ENCODE measurements at regions not wholly inside any gene's neighbourhood (a gene's known extent, or its start where the extent isn't known, plus 50 kb on each side); places are given as distances from the start of the nearest gene placed in this dataset.
A peak's percentile ranks its signal among the peaks of the same experiment; 100 is the strongest.
"Not testable (repeated sequence)": the region's sequence is repeated elsewhere in the genome, so short reads cannot be mapped to it uniquely, and the experiment has no call there.

DNA sequence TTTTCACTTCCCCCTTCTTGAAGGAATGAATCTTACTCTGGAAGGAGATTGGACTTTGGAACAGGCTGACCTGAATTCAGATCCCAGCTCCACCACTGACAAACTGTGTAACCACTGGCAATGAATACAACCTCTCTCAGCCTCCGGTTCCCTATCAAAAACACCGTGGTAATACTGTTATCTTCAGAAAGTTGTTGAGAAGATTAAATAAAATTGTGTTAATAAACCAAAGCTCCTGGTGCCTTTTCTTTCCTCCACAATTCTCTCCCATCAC, 99.7 kb upstream of the RAI14 start (continued):
- TF ChIP-seq NFE2L1 (CRISPR knock-in tag; IDR thresholded peaks at IDR 0.05) (no peak), ZNF317 (CRISPR knock-in tag; IDR thresholded peaks at IDR 0.05; ENCODE audit: borderline replicate concordance, low read depth) (no peak), IRF2 (CRISPR knock-in tag; IDR thresholded peaks at IDR 0.05; ENCODE audit: borderline replicate concordance, low read depth) (no peak), EMX1 (CRISPR knock-in tag; IDR thresholded peaks at IDR 0.05) (no peak), NR1H2 (CRISPR knock-in tag; IDR thresholded peaks at IDR 0.05) (no peak), TCF7 (CRISPR knock-in tag; IDR thresholded peaks at IDR 0.05; ENCODE audit: low read depth) (no peak), ESRRA (CRISPR knock-in tag; IDR thresholded peaks at IDR 0.05; ENCODE audit: borderline replicate concordance) (no peak), ATF1 (CRISPR knock-in tag; IDR thresholded peaks at IDR 0.05) (no peak), CREM (CRISPR knock-in tag; IDR thresholded peaks at IDR 0.05) (no peak)
- TF ChIP-seq, protein P1, sequence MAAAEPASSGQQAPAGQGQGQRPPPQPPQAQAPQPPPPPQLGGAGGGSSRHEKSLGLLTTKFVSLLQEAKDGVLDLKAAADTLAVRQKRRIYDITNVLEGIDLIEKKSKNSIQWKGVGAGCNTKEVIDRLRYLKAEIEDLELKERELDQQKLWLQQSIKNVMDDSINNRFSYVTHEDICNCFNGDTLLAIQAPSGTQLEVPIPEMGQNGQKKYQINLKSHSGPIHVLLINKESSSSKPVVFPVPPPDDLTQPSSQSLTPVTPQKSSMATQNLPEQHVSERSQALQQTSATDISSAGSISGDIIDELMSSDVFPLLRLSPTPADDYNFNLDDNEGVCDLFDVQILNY (CRISPR knock-in tag; IDR thresholded peaks at IDR 0.05), result no peak

DNA sequence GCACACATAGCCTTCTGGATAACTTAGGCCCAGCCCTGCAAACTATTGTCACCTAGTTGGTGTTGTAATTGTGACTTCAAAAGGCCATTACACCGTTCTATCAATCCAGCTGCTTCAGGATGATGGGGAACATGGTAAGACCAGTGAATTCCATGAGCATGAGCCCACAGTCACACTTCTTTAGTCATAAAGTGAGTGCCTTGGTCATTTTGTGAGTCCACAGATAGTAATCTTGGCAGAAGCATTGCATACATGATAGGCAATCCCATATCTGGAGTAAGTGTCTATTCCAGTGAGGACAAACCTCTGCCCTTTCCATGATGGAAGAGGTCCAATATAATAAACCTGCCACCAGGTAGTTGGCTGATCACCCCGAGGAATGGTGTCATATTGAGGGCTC, 94.5 kb upstream of the RAI14 start:
- H3K9me3 Mint-ChIP-seq; ATAC-seq; H3K36me3 Mint-ChIP-seq; H3K27ac Mint-ChIP-seq; H3K27me3 Mint-ChIP-seq (ENCODE audit: low read depth); DNase-seq (ENCODE audit: low spot score); POLR2A ChIA-PET; CTCF ChIA-PET; H3K4me3 Mint-ChIP-seq: not testable (repeated sequence)
- H3K4me1 Mint-ChIP-seq, result peaks cover 23% of the 10 kb centered on the region

DNA sequence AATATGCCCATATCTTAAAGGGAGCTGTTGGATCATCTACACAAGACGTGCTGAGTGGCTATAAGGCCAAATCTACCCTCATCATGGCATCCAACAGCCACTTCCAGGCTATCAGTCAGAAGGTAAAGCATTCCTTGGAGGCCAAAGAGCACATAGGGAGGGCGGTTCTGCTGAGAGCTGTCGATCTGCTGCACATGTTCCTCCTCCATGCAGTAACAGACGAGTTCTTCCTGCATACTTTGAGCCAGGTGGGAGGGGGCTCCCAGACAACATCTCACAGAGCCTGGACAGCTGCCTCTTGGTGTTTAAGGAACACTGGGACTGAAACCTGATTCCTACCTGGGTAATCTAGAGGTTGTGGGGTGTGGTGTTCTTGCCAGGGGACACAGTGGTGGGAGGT, 93.3 kb upstream of the RAI14 start:
- DNase-seq (ENCODE audit: low spot score) (no peak), ATAC-seq (peak; percentile 40; the same call in 1 of the 2 replicates)
- no peak overlapping the region for H3K27ac Mint-ChIP-seq
- peaks cover 21% of the 10 kb centered on the region for H3K4me1 Mint-ChIP-seq
- no peak overlapping the region for H3K4me3 Mint-ChIP-seq
- H3K27me3 Mint-ChIP-seq (ENCODE audit: low read depth), result peaks cover 7% of the 10 kb centered on the region
- TF ChIP-seq, protein P2, sequence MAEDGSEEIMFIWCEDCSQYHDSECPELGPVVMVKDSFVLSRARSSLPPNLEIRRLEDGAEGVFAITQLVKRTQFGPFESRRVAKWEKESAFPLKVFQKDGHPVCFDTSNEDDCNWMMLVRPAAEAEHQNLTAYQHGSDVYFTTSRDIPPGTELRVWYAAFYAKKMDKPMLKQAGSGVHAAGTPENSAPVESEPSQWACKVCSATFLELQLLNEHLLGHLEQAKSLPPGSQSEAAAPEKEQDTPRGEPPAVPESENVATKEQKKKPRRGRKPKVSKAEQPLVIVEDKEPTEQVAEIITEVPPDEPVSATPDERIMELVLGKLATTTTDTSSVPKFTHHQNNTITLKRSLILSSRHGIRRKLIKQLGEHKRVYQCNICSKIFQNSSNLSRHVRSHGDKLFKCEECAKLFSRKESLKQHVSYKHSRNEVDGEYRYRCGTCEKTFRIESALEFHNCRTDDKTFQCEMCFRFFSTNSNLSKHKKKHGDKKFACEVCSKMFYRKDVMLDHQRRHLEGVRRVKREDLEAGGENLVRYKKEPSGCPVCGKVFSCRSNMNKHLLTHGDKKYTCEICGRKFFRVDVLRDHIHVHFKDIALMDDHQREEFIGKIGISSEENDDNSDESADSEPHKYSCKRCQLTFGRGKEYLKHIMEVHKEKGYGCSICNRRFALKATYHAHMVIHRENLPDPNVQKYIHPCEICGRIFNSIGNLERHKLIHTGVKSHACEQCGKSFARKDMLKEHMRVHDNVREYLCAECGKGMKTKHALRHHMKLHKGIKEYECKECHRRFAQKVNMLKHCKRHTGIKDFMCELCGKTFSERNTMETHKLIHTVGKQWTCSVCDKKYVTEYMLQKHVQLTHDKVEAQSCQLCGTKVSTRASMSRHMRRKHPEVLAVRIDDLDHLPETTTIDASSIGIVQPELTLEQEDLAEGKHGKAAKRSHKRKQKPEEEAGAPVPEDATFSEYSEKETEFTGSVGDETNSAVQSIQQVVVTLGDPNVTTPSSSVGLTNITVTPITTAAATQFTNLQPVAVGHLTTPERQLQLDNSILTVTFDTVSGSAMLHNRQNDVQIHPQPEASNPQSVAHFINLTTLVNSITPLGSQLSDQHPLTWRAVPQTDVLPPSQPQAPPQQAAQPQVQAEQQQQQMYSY (CRISPR knock-in tag; IDR thresholded peaks at IDR 0.05), result no peak
- TF ChIP-seq FOXP1 (CRISPR knock-in tag; IDR thresholded peaks at IDR 0.05; ENCODE audit: borderline replicate concordance) (no peak), NR1H2 (CRISPR knock-in tag; IDR thresholded peaks at IDR 0.05) (no peak), ESRRA (CRISPR knock-in tag; IDR thresholded peaks at IDR 0.05; ENCODE audit: borderline replicate concordance) (no peak), ZBTB21 (CRISPR knock-in tag; IDR thresholded peaks at IDR 0.05; ENCODE audit: borderline replicate concordance) (no peak), ZNF219 (CRISPR knock-in tag; IDR thresholded peaks at IDR 0.05; ENCODE audit: borderline replicate concordance) (no peak)
- TF ChIP-seq, protein P3, sequence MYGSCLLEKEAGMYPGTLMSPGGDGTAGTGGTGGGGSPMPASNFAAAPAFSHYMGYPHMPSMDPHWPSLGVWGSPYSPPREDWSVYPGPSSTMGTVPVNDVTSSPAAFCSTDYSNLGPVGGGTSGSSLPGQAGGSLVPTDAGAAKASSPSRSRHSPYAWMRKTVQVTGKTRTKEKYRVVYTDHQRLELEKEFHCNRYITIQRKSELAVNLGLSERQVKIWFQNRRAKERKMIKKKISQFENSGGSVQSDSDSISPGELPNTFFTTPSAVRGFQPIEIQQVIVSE (CRISPR knock-in tag; IDR thresholded peaks at IDR 0.05; ENCODE audit: borderline replicate concordance), result no peak
- TF ChIP-seq, protein P4, sequence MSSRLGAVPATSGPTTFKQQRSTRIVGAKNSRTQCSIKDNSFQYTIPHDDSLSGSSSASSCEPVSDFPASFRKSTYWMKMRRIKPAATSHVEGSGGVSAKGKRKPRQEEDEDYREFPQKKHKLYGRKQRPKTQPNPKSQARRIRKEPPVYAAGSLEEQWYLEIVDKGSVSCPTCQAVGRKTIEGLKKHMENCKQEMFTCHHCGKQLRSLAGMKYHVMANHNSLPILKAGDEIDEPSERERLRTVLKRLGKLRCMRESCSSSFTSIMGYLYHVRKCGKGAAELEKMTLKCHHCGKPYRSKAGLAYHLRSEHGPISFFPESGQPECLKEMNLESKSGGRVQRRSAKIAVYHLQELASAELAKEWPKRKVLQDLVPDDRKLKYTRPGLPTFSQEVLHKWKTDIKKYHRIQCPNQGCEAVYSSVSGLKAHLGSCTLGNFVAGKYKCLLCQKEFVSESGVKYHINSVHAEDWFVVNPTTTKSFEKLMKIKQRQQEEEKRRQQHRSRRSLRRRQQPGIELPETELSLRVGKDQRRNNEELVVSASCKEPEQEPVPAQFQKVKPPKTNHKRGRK (CRISPR knock-in tag; IDR thresholded peaks at IDR 0.05; ENCODE audit: borderline replicate concordance), result no peak
- TF ChIP-seq, protein P5, sequence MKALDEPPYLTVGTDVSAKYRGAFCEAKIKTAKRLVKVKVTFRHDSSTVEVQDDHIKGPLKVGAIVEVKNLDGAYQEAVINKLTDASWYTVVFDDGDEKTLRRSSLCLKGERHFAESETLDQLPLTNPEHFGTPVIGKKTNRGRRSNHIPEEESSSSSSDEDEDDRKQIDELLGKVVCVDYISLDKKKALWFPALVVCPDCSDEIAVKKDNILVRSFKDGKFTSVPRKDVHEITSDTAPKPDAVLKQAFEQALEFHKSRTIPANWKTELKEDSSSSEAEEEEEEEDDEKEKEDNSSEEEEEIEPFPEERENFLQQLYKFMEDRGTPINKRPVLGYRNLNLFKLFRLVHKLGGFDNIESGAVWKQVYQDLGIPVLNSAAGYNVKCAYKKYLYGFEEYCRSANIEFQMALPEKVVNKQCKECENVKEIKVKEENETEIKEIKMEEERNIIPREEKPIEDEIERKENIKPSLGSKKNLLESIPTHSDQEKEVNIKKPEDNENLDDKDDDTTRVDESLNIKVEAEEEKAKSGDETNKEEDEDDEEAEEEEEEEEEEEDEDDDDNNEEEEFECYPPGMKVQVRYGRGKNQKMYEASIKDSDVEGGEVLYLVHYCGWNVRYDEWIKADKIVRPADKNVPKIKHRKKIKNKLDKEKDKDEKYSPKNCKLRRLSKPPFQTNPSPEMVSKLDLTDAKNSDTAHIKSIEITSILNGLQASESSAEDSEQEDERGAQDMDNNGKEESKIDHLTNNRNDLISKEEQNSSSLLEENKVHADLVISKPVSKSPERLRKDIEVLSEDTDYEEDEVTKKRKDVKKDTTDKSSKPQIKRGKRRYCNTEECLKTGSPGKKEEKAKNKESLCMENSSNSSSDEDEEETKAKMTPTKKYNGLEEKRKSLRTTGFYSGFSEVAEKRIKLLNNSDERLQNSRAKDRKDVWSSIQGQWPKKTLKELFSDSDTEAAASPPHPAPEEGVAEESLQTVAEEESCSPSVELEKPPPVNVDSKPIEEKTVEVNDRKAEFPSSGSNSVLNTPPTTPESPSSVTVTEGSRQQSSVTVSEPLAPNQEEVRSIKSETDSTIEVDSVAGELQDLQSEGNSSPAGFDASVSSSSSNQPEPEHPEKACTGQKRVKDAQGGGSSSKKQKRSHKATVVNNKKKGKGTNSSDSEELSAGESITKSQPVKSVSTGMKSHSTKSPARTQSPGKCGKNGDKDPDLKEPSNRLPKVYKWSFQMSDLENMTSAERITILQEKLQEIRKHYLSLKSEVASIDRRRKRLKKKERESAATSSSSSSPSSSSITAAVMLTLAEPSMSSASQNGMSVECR (CRISPR knock-in tag; IDR thresholded peaks at IDR 0.05; ENCODE audit: borderline replicate concordance), result no peak
- no peaks in the 10 kb centered on the region for H3K9me3 Mint-ChIP-seq
- no peaks in the 10 kb centered on the region for H3K36me3 Mint-ChIP-seq
- POLR2A ChIA-PET, result no interaction called here
- CTCF ChIA-PET, result no interaction called here
